SK-N-SH (cell line): ENCODE measurements at regions not wholly inside any gene's neighbourhood (a gene's known extent, or its start where the extent isn't known, plus 50 kb on each side); places are given as distances from the start of the nearest gene placed in this dataset.
A peak's percentile ranks its signal among the peaks of the same experiment; 100 is the strongest.

Source experiments
- CTCF ChIA-PET: fragments of 300-600, 350-600 bp; formaldehyde crosslinking; extraction: SDS; loops from one replicate; lab custom pipeline; 2021; lab: Yijun Ruan, JAX
- POLR2A ChIA-PET: fragments of 350-600 bp; sonication (Branson Sonifier 250); formaldehyde crosslinking; extraction: SDS; loops from one replicate; lab custom pipeline; 2020; ENCODE audit warnings: antibody characterized with exemption, inconsistent platforms; lab: Yijun Ruan, JAX
- DNase-seq: peaks from one replicate; pipeline ENCODE4 v3.0.0; 2012
- H2AFZ ChIP-seq: fragments of 200-600 bp; sonication (generic); 2 replicates; pipeline ENCODE4 v1.8.1; 2016; ENCODE audit warnings: antibody characterized with exemption, mild to moderate bottlenecking, low read depth
- H3F3A ChIP-seq: fragments of 200-600 bp; sonication (generic); replicated peaks from 2 replicates; pipeline ENCODE3; 2016; ENCODE audit warnings: antibody characterized with exemption, mild to moderate bottlenecking; ENCODE audit not compliant: insufficient read depth
- H3K27ac ChIP-seq, 2 experiments: fragments of 200-500 bp in 1 of 2; fragments of 200-600 bp in 1 of 2; sonication (Bioruptor generic) in 1 of 2; sonication (generic), shearing (Covaris generic) in 1 of 2; 2 replicates each; pipeline versions ENCODE4 v1.5.1 to v1.6.1; 2014 to 2016; ENCODE audit warnings: low read depth in 2 of 2, inconsistent platforms in 1 of 2, low read length in 1 of 2, mild to moderate bottlenecking in 1 of 2, mixed read lengths in 1 of 2
- H3K27me3 ChIP-seq: fragments of 200-600 bp; sonication (generic), shearing (Covaris generic); 2 replicates; pipeline ENCODE4 v1.6.1; 2016; ENCODE audit warnings: mixed run types; ENCODE audit not compliant: insufficient read depth
- H3K36me3 ChIP-seq, 2 experiments: fragments of 200-500 bp in 1 of 2; fragments of 200-600 bp in 1 of 2; sonication (Bioruptor generic) in 1 of 2; sonication (generic) in 1 of 2; replicated peaks in 1 of 2; 2 replicates each; pipeline versions ENCODE3 to v1.5.1; 2014 to 2016; ENCODE audit warnings: low read length in 1 of 2, mild to moderate bottlenecking in 1 of 2; ENCODE audit not compliant: insufficient read depth in 2 of 2, control insufficient read depth in 1 of 2
- H3K4me1 ChIP-seq, 2 experiments: fragments of 200-500 bp in 1 of 2; fragments of 200-600 bp in 1 of 2; sonication (Bioruptor generic) in 1 of 2; sonication (generic), shearing (Covaris generic) in 1 of 2; 2 replicates each; pipeline versions ENCODE4 v1.5.1 to v1.6.1; 2014 to 2016; ENCODE audit warnings: low read depth in 1 of 2, low read length in 1 of 2, mixed run types in 1 of 2; ENCODE audit not compliant: insufficient read depth in 2 of 2, control insufficient read depth in 1 of 2
- H3K4me2 ChIP-seq: fragments of 200-600 bp; sonication (generic), shearing (Covaris generic); 2 replicates; pipeline ENCODE4 v1.6.1; 2017; ENCODE audit warnings: mixed run types
- H3K4me3 ChIP-seq, 2 experiments: fragments of 200-500 bp in 1 of 2; fragments of 200-600 bp in 1 of 2; sonication (Bioruptor generic) in 1 of 2; sonication (generic), shearing (Covaris generic) in 1 of 2; 2 replicates each; pipeline versions ENCODE4 v1.5.1 to v1.8.1; 2014 to 2016; ENCODE audit warnings: low read depth in 2 of 2, inconsistent platforms in 1 of 2, low read length in 1 of 2, mild to moderate bottlenecking in 1 of 2, mixed read lengths in 1 of 2, moderate library complexity in 1 of 2
- H3K79me2 ChIP-seq: fragments of 200-600 bp; sonication (generic); 2 replicates; pipeline ENCODE4 v1.8.1; 2017; ENCODE audit warnings: mild to moderate bottlenecking; ENCODE audit not compliant: insufficient read depth
- H3K9ac ChIP-seq: fragments of 200-600 bp; sonication (generic); 2 replicates; pipeline ENCODE4 v1.6.1; 2017; ENCODE audit warnings: mixed run types
- H3K9me2 ChIP-seq: fragments of 200-600 bp; sonication (generic); 2 replicates; pipeline ENCODE4 v1.6.1; 2017; ENCODE audit warnings: mixed run types
- H3K9me3 ChIP-seq: fragments of 200-600 bp; sonication (generic); 2 replicates; pipeline ENCODE4 v1.6.1; 2017; ENCODE audit warnings: mixed run types, mild to moderate bottlenecking, moderate library complexity
- H4K20me1 ChIP-seq: fragments of 200-600 bp; sonication (generic); 2 replicates; pipeline ENCODE4 v1.6.1; 2017; ENCODE audit warnings: mild to moderate bottlenecking, mixed run types; ENCODE audit not compliant: insufficient read depth
- CTCF ChIP-seq: fragments of 200-600 bp; sonication (generic); IDR thresholded peaks from 2 replicates; pipeline ENCODE4 v1.6.1; 2017; ENCODE audit warnings: antibody characterized with exemption, mild to moderate bottlenecking, moderate library complexity
- ELF1 ChIP-seq: IDR thresholded peaks from 2 replicates; pipeline ENCODE4 v1.4.0; 2012
- FOXJ3 ChIP-seq: sonication (generic); formaldehyde crosslinking; IDR thresholded peaks from 2 replicates; pipeline ENCODE4 v1.5.1; 2020; ENCODE audit warnings: mild to moderate bottlenecking, missing genetic modification reagents
- FOXM1 ChIP-seq: IDR thresholded peaks from 2 replicates; pipeline ENCODE4 v1.4.0; 2012; ENCODE audit warnings: low read depth, mild to moderate bottlenecking
- GABPA ChIP-seq: IDR thresholded peaks from 2 replicates; pipeline ENCODE4 v1.4.0; 2012; ENCODE audit warnings: low read depth, mild to moderate bottlenecking
- GATA2 ChIP-seq: sonication (generic); formaldehyde crosslinking; IDR thresholded peaks from 2 replicates; pipeline ENCODE4 v1.5.0; 2020; ENCODE audit warnings: mild to moderate bottlenecking, missing genetic modification reagents
- MAX ChIP-seq: IDR thresholded peaks from 2 replicates; pipeline ENCODE4 v1.4.0; 2012; ENCODE audit warnings: low read depth
- MEF2A ChIP-seq: IDR thresholded peaks from 2 replicates; pipeline ENCODE4 v1.4.0; 2012; ENCODE audit warnings: low read depth, borderline replicate concordance
- NFIC ChIP-seq: IDR thresholded peaks from 2 replicates; pipeline ENCODE4 v1.4.0; 2012; ENCODE audit warnings: borderline replicate concordance
- NRF1 ChIP-seq: IDR thresholded peaks from 2 replicates; pipeline ENCODE4 v1.6.1; 2012; ENCODE audit warnings: low read depth, mild to moderate bottlenecking, low read length
- POLR2AphosphoS5 ChIP-seq: IDR thresholded peaks from 2 replicates; pipeline ENCODE4 v1.6.1; 2012; ENCODE audit warnings: low read depth, low read length
- RAD21 ChIP-seq: IDR thresholded peaks from 2 replicates; pipeline ENCODE4 v1.6.1; 2012; ENCODE audit warnings: mild to moderate bottlenecking, low read length
- RCOR1 ChIP-seq: fragments of 150-350 bp; IDR thresholded peaks from 2 replicates; pipeline ENCODE4 v1.6.1; 2017; ENCODE audit warnings: antibody characterized with exemption, low read length
- RXRA ChIP-seq: IDR thresholded peaks from 2 replicates; pipeline ENCODE4 v1.4.0; 2012; ENCODE audit warnings: low read depth, mild to moderate bottlenecking, borderline replicate concordance
- TCF12 ChIP-seq: IDR thresholded peaks from 2 replicates; pipeline ENCODE4 v1.4.0; 2012
- TEAD4 ChIP-seq: IDR thresholded peaks from 2 replicates; pipeline ENCODE4 v1.4.0; 2012; ENCODE audit warnings: mild to moderate bottlenecking, borderline replicate concordance; ENCODE audit not compliant: insufficient read depth
- YY1 ChIP-seq: IDR thresholded peaks from 2 replicates; pipeline ENCODE4 v1.4.0; 2012; ENCODE audit warnings: low read depth, mild to moderate bottlenecking
- ZBTB33 ChIP-seq: IDR thresholded peaks from 2 replicates; pipeline ENCODE4 v1.4.0; 2012; ENCODE audit warnings: low read depth, borderline replicate concordance
- WGBS: methylation state at CpG from one replicate; pipeline ENCODE4 v1.1.6; 2017; ENCODE audit warnings: low lambda C conversion rate; 5-methylcytosine and 5-hydroxymethylcytosine counted together
- TF ChIP-seq, protein P1 (sequence below): IDR thresholded peaks from 2 replicates; pipeline ENCODE4 v1.6.1; 2012; ENCODE audit warnings: mild to moderate bottlenecking, low read depth, low read length, moderate library complexity

- TF ChIP-seq, protein P1, sequence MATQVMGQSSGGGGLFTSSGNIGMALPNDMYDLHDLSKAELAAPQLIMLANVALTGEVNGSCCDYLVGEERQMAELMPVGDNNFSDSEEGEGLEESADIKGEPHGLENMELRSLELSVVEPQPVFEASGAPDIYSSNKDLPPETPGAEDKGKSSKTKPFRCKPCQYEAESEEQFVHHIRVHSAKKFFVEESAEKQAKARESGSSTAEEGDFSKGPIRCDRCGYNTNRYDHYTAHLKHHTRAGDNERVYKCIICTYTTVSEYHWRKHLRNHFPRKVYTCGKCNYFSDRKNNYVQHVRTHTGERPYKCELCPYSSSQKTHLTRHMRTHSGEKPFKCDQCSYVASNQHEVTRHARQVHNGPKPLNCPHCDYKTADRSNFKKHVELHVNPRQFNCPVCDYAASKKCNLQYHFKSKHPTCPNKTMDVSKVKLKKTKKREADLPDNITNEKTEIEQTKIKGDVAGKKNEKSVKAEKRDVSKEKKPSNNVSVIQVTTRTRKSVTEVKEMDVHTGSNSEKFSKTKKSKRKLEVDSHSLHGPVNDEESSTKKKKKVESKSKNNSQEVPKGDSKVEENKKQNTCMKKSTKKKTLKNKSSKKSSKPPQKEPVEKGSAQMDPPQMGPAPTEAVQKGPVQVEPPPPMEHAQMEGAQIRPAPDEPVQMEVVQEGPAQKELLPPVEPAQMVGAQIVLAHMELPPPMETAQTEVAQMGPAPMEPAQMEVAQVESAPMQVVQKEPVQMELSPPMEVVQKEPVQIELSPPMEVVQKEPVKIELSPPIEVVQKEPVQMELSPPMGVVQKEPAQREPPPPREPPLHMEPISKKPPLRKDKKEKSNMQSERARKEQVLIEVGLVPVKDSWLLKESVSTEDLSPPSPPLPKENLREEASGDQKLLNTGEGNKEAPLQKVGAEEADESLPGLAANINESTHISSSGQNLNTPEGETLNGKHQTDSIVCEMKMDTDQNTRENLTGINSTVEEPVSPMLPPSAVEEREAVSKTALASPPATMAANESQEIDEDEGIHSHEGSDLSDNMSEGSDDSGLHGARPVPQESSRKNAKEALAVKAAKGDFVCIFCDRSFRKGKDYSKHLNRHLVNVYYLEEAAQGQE: no peak
- TF ChIP-seq GATA2 (CRISPR knock-in tag): no peak
- TF ChIP-seq GABPA: no peak
- no peak for TF ChIP-seq RCOR1
Observed at GRCh38 chr4:138451276-138451663, 209.1 kb upstream of the SLC7A11 start (continued).

GRCh38 chr4:138450546-138451275 lies 208.6 kb upstream of the SLC7A11 start:
- Histone ChIP-seq H3F3A (peaks cover 4% of the 10 kb centered on the region), H3K4me2 (no peak overlapping the region), H3K9ac (no peak overlapping the region), H3K4me1 (no peaks in the 10 kb centered on the region)
- no peak for DNase-seq
- TF ChIP-seq MAX: no peak
- TF ChIP-seq MEF2A: no peak
- TF ChIP-seq TEAD4: no peak
- no peak for TF ChIP-seq ELF1
- TF ChIP-seq RAD21: no peak
- TF ChIP-seq NFIC: no peak
- TF ChIP-seq TCF12: no peak
- no peak for TF ChIP-seq NRF1
- TF ChIP-seq RCOR1: no peak
- TF ChIP-seq, all 33 proteins: peak for 0
- Histone ChIP-seq H3K27me3 (no peaks in the 10 kb centered on the region), H4K20me1 (no peaks in the 10 kb centered on the region), H3K36me3 (no peaks in the 10 kb centered on the region), H3K79me2 (no peaks in the 10 kb centered on the region), H2AFZ (no peak overlapping the region), H3K4me3 (no peak overlapping the region), H3K9me3 (no peaks in the 10 kb centered on the region), H3K27ac (no peak overlapping the region), H3K9me2 (no peaks in the 10 kb centered on the region)
- 92% methylated on average over 3 of the region's 3 CpGs for WGBS
- ChIA-PET CTCF (no interaction called here), POLR2A (no interaction called here)

DNA sequence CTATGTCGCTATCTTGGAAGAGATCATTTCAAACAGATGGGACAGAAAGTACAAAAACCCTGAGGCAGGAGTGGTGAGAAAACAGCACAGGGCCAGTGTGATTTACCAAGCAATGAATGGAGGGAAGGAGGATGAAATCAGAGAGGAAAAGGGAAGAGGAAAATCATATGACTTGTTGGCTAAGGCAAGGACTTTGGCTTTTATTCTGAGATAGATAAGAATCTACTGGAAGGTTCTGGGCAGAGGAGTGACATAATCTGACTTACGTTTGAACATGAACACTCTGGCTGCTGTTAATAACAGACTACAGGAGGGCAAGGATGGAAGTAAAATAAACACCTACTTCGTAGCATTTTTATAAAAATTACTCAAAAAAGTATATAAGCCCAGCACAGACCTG lies 207.8 kb upstream of the SLC7A11 start:
- Histone ChIP-seq H3K27me3 (no peaks in the 10 kb centered on the region), H4K20me1 (no peaks in the 10 kb centered on the region), H3K27ac (no peak overlapping the region), H3K4me3 (no peak overlapping the region), H3K4me1 (no peaks in the 10 kb centered on the region), H3K9me3 (no peaks in the 10 kb centered on the region), H3K9ac (no peak overlapping the region), H3K9me2 (no peaks in the 10 kb centered on the region), H3K79me2 (no peaks in the 10 kb centered on the region), H3F3A (peaks cover 4% of the 10 kb centered on the region), H2AFZ (peak overlapping the region; percentile 3; the same call in 1 of the 2 replicates), H3K36me3 (no peaks in the 10 kb centered on the region), H3K4me2 (no peak overlapping the region; the same call in 1 of the 2 replicates)
- no peak for TF ChIP-seq MEF2A
- TF ChIP-seq POLR2AphosphoS5: no peak
- TF ChIP-seq RCOR1: no peak
- TF ChIP-seq FOXJ3: no peak
- no peak for TF ChIP-seq ZBTB33
- no peak for TF ChIP-seq CTCF
- no peak for TF ChIP-seq RXRA
- no peak for TF ChIP-seq NRF1
- TF ChIP-seq NFIC: no peak; the same call in 1 of the 2 replicates
- TF ChIP-seq FOXM1: no peak
- TF ChIP-seq YY1: no peak
- CTCF ChIA-PET: no interaction called here
- DNase-seq: peak; percentile 1
- 61% methylated on average over 3 of the region's 3 CpGs for WGBS
- POLR2A ChIA-PET: no interaction called here
